RCC 7860 (cell line): ENCODE measurements at regions not wholly inside any gene's neighbourhood (a gene's known extent, or its start where the extent isn't known, plus 50 kb on each side); places are given as distances from the start of the nearest gene placed in this dataset.

Experiments
- DNase-seq: peaks from one replicate; pipeline ENCODE4 v3.0.0-alpha.2; 2015; ENCODE audit warnings: low spot score
- FAIRE-seq: peaks from 2 replicates; lab custom pipeline; 2012; peaks lifted over from hg19 to GRCh38; lab: Jason Lieb, UNC

DNA sequence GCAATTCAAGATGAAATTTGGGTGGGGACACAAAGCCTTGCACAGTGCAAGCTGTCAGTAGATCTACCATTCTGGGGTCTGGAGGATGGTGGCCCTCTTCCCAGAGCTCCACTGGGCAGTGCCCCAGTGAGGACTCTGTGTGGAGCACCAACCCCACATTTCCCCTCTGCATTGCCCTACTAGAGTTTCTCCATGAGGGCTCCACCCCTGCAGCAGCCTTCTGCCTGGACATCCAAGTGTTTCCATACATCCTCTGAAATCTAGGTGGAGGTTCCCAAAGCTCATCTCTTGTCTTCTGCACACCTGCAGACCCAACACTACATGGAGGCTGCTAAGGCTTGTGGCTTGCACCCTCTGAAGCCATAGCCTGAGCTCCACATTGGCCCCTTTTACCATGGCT lies 402.3 kb downstream of the RAB28 start:
- DNase-seq, result no peak
- FAIRE-seq, result no peak

DNA sequence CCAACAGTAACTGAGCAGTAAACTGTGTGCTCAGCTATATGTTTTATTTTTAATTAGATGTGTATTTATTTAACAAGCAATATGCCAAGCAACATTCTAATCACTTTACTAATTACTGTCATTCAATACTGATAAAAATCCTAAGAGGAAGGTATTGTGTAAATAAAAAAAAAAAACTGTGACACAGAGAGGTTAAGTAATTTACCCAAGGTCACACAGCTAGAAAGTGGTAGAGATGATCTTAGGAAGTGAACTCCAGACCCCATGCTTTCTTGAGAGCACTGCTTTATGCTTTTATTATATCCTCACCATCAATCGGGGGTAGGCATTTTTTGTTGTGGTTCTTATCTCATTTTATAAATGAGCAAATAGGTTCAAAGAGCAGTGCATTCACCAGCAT lies 417.1 kb downstream of the RAB28 start:
- no peak for FAIRE-seq
- no peak for DNase-seq

DNA sequence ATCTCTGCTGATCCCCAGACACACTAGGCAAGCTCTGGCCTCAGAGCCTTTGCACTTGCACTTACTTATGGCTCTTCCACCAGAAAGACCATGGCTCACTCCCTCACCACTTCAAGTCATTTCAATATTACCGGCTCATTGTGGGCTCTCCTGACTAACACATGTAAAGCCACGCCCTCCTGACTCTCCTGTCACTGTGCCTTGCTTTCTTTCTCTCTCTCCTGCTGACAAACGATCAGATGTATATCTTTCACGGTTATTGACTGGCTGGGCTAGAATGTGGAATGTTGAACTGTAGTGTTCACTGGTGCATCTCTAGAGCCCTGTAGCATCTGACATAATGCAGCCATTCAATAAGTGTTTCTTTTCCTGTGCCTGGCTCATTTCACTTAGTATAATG lies 425.1 kb downstream of the RAB28 start:
- FAIRE-seq, result no peak
- no peak for DNase-seq

DNA sequence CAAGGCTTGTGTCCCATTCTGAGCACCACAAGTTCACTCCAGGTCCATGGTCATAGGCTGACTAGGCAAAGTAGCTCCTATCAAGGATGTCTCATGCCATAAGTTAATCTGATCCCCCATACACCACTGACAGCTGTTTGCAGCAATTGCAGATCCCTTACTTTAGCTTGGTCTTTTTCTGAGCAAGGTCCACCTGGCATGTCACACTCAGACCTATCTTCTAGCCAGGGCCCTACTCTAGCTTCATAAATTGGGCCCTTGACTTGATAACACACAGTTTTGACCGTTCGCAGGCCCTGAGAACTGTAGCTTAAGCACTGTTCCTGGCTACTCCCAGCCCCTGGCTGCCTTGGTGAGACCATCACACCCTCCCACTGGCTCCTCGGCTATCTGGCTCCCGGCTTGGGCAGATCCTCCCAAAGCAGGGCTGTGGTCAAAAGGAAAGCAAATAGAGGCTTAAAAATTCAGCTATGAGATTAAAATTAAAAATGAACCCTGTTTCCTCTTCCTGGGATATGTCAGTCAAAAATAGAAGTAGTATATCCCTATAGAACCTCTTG lies 427.4 kb downstream of the RAB28 start:
- DNase-seq, result no peak
- no peak for FAIRE-seq

DNA sequence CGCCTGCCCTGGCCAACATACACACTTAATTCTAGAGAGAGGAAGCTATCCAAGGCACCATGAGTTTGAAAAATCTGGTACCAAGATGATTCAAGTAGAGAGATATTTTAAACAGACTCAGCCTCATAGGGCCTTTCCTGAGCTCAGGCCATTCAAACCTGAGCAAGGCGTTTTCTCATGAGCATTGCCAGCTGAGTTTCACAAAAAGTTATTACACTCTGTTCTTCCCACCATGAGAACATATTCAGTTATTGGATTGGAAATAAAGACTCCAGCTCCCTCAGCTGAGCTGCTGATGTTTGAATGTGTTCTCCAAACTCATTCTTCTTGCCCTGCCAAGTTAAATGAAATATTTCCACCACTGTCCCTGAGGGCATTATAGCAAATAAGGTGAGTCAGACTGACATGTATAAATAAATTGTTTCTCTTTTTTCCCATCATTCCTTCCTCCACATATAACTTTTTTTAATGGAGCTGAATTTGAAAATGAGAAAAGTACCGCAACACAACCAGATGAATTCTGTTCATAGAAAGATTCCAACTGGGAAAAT lies 429.6 kb downstream of the RAB28 start:
- FAIRE-seq (no peak), DNase-seq (no peak)

DNA sequence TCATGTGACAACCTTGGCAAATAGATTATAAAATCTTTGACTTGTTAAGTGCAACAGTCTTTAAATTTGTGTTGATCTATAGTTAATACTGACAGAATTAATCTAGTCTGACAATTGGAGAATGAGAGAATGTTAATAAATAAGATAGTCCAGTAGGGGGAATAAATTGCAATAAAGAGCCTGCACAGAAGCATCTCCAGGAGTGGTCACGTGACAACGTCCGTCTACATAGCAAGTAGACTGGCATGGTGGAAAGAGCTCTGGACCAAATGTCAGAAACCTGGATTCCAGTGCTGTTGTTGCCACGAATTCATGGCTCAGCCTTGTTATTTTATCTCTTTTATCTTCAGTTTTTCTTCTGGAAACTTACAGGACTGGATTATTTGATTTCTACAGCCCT lies 436.5 kb downstream of the RAB28 start:
- no peak for FAIRE-seq
- DNase-seq, result no peak

DNA sequence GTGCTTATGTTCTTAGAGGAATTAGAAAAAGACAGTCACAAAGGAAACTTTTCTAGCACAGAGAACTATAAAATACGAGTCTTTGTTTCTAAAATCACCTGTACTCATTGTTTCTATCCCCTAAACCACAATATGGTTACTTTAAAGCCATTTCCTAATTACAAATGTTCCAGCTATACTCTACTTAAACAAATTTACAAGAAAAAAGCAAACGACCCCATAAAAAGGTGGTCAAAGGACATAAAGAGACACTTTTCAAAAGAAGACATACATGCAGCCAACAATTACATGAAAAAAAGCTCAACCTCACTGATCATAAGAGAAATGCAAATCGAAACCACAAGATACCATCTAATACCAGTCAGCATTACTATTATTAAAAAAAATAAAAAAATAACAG lies 447.3 kb downstream of the RAB28 start:
- DNase-seq, result no peak
- no peak for FAIRE-seq

DNA sequence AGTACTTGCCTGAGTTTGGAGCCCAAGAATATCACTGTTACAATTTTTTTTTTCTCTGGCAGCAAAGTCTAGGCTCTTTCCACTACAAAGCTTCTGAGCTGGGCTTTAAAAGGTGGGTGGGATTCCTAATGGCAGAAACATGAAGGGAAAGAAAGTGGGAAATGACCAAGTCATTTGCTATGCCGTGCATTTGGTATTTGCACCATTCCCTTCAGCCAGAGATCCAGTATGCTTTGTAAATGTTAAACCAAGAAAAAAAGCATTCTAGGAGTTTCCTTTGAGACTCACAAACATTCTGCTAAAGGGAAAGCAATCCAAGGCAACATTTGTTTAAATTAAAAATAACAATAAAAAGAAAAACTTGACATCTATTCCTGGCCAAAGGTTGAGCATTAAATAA lies 451.2 kb downstream of the RAB28 start:
- FAIRE-seq, result no peak

DNA sequence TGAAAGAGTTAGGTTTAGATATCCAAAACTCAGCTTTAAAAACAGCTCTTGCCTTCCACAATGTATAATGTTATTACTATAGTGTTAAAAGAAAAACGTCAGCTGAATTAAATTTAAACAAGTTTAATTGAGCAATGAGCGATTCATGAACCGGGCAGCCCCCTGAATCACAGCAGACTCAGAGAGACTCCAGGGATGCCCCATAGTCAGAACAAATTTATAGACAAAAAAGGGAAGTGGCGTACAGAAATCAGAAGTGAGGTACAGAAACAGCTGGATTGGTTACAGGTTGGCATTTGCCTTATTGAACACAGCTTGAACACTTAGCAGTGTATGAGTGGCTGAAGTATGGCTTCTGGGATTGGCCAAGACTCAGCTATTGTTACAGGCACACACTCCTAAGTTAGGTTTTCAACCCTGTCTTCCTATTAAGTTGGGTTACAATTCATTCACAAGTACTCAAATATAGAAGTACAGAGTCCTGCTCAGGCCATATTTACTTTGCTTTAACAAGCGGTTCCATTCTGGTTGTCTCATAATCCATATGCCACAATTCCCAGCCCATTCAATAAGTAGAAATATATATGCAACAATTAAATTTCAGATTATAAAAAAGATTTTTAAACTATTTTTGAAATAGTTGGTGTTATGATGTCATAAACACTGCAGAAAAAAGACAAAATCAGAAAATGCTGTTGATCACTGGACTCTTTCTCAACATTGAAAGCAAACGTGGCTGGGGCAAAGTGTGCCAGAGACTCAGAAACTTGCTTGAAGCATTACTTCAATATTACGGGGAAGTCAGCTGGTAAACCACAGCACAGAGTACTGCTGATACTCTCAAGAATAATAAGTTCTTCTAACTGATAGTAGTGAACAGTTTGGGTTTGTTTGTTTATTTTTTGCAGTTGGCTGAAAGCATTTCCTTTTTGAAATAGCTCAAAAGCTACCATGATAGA lies 459.7 kb downstream of the RAB28 start:
- FAIRE-seq (no peak), DNase-seq (no peak)

More for the DNA sequence above, 451.2 kb downstream of the RAB28 start:
- no peak for DNase-seq

DNA sequence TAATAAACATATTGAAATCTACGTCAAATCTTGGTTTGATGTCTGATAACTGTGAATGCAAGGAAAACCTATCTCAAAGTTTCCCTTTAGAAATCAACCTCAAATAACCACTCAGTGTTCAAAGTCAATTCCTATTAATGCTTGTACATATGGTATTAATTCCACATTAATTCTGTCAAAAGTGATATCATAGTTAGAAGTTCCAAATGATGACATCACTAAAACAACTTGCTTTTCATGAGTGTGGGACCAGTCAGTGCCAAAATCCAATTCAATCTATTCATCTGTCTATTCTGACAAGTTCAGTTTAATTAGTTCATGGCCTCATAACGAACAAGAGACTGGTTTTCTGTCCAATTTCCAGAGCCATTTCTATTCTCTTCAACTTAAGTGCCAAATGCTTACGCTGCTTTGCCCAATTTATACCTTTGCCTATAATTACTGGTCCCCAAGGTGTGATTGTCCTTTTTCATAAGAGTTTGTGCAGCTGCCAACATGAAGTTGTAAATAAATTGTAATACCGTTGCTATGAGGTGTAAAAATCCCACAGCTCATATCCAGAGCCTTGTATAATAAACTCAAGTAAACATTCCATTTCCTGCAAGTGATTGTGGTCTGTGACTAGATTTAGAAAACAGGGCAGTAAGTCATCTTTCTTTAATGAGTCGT lies 476.2 kb downstream of the RAB28 start:
- DNase-seq (no peak), FAIRE-seq (no peak)

DNA sequence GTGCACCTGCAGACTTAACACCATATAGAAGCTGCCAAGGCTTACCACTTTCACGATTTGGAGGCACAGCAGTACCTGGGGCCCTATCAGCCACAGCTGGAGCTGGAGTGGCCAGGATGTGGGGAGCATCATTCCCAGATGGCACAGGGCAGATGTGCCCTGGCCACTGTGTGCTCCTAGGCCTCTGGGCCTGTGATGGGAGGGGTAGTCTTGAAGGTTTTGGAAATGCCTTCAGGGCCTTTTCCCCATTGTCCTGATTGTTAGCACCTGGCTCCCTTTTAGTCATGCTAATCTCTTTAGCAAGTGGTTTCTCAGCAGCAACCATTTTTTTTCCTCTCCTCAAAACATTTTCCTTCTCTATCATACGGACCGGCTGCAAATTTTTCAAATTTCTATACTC lies 490.2 kb downstream of the RAB28 start:
- no peak for DNase-seq
- FAIRE-seq, result no peak

DNA sequence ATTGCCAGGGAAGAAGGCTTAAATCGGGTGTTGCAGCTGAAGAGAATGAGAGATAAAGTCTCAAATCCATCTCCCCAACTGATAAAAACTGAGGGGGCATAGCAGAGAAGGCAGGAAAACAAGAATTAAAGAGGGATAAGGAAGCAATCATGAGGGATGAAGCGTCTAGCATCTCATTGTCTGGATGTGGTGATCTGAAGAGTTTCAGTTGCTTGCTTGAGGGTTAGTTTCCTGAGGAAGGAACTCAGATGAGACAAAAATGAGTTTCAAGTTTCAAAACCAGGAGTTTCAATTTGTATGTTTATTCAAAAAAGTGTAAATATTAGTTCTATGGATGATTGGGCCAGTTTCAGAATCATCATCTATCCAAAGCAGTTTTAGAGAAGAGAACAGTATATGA lies 496.9 kb downstream of the RAB28 start:
- no peak for DNase-seq
- FAIRE-seq, result no peak

DNA sequence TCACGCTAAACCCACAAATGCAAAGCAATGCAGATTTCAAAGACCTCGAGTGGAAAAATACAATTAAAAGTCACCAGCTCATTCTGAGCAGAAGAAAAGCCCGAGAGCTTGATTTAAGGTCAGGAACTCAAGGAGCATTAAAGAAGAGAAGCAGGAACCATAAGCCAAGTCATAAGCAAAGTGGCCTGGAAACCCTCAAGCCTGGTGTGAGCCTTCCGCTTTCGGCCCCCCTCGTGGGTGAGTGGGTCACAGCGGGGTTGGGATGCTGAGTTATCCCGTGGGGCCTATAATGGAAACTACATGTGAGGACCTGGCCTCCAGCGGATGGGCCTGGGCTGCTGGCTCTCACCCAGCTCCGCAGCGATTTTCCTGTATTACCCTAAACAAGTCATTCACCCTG lies 504.3 kb downstream of the RAB28 start:
- FAIRE-seq (no peak), DNase-seq (no peak)

DNA sequence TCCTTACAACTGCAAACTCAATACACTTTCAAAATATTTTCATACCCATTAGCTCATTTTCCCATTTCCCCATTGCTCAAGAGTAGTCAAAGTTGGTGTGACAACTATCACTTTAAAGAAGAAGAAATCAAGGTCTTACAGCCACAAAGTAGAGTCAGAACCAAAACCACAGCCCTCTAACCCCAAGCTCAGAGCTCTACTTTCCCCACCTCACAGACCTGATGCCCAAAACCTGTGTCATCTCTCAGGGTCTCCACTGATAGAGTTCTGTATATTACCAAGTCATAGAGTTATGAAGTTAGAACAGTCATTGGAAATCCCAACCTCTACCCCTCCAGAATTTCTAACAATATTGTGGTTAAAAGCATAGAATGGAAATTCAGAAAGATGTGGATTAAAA lies 505.8 kb downstream of the RAB28 start:
- no peak for DNase-seq
- no peak for FAIRE-seq

DNA sequence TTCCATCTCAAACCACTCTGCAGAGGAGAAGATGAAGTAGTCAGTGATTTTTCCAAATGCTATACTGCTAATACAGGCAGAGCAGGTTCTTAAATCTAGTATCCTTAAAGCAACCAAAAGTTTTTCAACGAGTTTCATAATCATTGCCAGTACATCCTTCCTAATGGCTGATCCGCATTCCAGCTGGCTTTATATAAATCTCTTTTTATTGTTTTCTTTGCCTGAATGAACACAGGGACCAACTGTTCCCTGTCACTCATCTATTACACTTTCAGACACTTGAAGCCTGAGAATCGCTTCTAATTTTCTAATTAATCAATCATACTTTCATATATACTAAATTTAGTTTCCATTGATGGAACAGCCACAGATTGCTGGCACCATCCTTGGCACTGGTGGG lies 508.6 kb downstream of the RAB28 start:
- DNase-seq (no peak), FAIRE-seq (no peak)

DNA sequence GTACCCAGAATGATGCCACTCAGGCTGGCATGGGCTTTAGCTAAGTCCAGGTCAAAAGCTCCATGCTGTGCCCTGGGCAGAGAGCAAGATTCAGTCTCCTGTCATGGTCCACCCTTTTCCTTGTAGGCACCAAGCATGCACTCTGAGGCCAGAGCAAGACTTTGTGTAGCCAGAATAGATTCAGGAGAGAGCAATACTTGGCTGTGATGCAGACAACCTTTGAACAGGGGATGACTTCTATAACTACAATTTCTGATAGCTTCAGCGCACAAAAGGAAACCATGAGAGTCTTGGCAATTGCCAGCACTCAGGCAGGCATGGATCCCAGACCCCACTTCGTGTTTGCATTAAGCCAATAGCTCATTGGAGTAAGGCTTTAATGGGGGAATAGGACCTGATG lies 510.6 kb downstream of the RAB28 start:
- DNase-seq, result no peak
- no peak for FAIRE-seq

DNA sequence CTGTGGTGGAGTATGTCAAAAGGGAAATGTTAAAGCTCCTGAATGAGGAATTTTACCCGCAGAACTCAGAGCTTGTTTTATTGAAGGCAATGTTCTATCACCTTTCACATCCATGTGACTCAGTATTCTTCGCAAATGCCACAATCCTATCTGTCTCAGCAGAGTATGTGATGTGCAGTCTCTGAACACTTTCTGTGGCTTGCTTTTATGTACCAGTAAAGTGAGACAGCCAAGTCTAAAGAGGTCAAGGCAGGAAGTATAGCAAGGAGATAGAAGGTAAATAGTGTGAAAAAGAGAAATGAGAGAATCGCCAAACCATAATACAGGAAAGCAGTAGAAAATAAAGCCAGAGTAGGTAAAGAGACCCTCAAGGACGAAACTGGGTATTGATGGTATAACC lies 515.8 kb downstream of the RAB28 start:
- FAIRE-seq (no peak), DNase-seq (no peak)

DNA sequence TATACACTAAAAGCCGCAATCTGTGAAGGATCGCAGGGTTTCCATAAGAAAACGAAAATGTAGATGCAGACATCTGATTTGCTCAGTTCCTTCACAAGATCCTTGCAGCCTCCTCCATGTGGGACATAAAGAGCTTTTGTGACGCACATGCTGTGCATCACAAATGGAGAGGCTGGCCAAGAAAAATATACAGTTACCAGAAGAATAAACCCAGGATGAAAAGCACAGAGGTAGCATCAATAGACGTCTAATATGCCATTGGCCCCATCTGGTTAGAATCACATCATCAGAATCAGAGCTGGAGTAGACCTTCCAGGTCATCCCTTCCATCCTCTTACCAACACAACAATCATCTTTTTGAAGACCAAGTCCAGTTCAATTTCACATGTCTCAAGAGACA lies 517.4 kb downstream of the RAB28 start:
- DNase-seq (no peak), FAIRE-seq (no peak)

DNA sequence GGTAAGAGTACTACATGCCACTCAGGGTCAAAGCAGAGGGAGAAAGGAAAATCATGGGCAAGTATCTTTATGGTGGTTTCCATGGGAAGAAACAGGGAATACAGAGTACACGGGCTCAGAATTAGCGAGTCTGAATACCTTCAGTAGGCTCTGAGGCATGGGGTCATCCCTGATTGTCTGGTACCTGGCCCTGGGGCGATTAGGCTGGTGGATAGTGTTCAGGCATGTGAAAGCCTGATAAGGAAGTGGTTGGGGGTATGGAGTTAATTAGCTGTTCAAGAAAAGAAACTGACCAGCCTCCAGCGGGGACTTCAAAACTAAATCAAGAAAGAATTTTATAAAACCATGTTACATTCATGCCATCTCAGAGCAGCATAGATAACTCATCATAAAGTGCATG lies 518.8 kb downstream of the RAB28 start:
- DNase-seq, result no peak
- no peak for FAIRE-seq

DNA sequence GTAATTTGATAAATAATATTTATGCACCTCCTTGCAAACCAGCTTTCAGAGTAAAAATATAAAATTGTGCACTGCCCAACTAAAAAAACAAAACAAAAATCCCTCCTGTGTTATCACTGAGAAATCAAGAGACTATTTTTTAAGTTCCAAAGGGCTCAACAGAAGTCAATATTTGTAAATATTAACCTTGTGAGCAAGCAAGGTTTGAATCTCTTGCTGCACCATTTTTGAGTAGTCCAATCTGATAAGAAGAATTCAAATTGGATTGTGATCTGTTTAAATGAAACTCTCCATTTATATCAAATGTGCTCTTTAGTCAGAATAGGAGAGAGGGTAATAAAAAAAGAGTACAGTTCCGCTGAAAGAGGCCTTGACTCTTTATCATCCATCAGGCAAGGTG lies 520.2 kb downstream of the RAB28 start:
- DNase-seq (no peak), FAIRE-seq (no peak)

DNA sequence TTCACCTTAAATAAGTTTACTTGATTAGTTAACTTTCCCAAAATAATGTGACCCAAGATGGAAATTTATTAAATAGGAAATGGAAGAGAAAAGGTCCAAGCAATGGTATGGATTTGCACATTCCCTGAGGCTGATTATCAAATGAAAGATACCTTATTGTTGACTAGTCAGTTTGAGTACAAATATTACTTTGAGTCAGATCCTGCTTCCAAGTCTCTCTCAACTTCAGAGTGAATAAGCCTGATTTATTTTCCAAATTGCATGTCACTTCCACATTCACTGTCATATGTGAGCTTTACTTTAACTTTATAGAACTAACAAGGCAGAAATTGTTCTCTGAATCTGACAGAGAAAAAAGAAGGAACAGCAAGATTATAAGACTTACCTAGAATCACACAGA lies 520.8 kb downstream of the RAB28 start:
- FAIRE-seq, result no peak
- DNase-seq, result no peak

DNA sequence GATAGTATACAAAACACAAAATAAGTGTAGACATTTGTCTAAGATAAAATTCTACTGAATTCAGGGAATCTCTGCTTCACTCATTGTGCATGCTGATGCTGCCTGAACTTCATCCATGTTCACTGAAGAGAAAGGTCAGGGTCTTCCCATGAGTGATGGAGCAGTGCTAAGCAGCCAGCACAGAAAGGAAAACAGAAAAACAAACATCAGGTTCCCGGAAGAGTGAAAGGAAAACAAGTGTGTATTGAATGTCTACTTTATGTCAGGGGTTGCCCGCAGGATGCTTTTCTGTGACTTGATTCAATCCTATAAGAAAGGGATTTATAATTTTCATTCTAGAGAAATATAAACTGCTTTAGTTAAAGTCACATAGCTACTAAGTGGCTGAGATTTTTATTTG lies 522.4 kb downstream of the RAB28 start:
- FAIRE-seq, result no peak
- DNase-seq, result no peak
